ENCODE measurements at regions not wholly inside any gene's neighbourhood (a gene's known extent, or its start where the extent isn't known, plus 50 kb on each side); places are given as distances from the start of the nearest gene placed in this dataset.

DNA sequence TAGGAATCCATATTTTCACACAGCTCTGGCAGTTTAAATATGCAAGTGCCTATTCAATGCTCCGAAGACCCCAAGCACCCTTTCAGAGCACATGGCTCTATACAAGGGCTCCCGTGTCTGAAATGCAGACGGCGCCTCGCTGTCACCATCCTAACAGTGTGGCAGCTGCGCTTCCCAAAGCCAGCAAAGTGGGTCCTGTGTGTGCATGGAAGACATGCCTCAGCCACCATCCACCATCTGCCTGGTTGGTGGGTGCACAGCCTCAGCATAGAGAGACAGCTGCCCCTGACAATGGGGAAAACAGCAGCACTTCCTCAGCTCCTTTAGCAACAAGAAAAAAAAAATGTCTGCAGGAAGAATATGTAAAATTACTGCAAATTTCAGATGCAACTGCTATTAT is 218.1 kb downstream of the SP3 start:
- DNase-seq = no peak

DNA sequence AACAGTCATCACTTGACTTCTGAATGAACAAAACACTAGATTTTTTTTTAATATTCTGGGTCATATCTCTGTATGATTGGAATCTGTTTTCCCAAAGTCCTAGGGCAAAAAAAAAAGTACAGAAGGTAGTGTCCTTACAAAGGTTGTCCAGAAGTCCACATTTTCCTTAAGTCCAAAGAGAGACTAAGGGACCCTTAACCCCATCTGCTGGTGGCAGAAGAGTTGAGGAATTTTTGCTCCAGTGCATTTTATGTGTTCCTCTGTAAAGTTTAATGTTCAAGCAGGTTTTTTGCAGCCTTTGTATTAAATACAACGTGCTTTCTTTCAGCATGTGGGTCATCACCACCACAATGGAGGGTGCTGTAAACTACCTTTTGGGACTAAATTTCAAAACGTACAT is 215.9 kb downstream of the SP3 start:
- no peak for DNase-seq

DNA sequence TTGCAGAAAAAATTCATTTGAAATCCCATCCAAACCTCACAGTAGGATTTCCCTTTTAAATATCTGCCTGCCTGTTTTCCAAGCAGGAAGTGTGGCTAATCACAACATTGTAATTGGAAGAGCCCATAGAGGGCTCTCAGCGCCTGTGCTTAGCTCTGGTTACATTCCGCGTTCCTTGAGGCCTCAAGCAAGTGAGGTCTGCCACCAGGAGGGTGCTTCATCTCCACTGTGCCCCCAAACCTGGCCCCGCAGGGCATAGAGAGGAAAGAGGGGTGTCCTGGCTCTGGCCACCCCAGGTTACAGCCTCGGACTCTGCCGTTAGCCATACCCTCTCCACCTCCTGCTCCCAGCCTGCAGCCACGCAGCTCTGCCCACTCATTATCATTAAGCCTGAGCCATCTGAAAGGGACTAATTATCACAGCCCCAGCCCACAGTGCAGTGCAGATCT is 214.8 kb downstream of the SP3 start:
- DNase-seq = no peak

DNA sequence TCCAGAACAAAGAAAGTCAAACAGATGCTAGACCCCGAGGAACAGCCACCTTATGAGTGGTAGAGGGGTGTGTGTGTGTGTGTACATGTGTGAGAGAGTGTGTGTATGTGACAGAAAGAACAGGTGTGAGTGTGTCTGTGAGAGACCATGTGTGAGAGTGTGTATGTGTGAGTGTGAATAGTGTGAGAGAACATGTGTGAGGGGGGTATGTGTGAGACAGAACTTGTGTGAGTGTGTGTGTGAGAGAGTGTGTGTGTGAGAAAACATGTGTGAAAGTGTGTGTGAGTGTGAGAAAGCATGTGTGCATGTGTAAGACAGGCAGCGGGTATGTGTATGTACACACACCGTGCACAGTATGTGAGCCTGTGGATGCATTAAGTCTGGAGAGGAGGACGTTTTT is 214.3 kb downstream of the SP3 start:
- no peak for DNase-seq

DNA sequence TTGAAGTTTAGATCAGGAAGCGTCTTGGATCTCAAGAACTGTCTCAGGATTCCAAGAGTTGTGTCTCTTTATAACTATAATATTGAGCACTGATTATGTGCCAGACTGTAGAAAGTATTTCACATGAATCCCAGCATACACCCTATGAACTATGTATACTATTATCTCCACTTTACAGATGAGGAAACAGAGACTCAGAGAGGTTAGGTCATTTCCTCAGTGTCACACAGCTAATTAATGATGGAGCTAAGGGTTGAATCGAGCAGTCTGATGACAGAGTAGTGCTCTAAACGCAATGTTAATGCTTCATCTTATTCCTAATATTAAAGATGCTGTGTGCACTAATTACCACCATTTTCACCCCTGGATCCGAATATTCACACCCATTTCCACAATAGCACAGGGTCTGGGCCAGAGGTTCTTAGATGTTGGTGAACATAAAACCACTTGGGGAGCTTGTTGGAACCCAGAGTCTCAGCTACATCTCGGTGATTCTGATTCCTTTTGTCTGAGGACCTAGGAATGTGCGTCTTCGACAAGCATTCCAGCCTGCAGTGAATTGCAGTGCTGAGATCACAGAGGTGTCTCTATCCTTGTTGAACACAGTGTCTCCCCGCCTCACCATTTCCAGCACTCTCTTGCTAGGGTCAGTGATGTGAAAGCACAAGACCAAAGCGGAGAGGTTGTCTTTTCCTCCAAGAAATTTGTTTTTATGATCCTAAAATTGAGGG is 213.8 kb downstream of the SP3 start:
- no peak for DNase-seq

DNA sequence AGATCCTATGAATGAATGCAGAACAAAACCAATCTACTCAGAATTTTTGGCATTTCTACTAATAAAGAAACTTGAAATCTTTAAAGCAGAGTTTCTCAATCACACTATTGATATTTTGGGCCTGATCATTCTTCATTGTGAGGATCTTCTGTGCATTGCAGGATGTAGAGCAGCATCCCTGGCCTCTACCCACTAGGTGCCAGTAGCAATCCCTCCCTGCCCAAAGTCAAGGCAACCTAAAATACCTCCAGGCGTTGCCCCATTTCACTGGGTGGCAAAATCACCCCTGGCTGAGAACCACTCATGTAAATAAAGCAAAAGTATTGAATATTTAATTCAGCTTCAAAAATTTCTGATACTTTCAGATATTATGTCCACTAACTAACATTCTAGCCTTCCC is 213.0 kb downstream of the SP3 start:
- no peak for DNase-seq

GRCh38 chr2:173753441-173753840 is 211.7 kb downstream of the SP3 start:
- no peak for DNase-seq

GRCh38 chr2:173754165-173754564 is 211.0 kb downstream of the SP3 start:
- DNase-seq = no peak

- no peak for DNase-seq
Observed at GRCh38 chr2:173754837-173755236, 210.3 kb downstream of the SP3 start.

- DNase-seq = no peak
Observed at GRCh38 chr2:173755798-173756197, 209.4 kb downstream of the SP3 start.

- no peak for DNase-seq
Observed at GRCh38 chr2:173759959-173760358, 205.2 kb downstream of the SP3 start.

- no peak for DNase-seq
Observed at GRCh38 chr2:173760553-173760952, 204.6 kb downstream of the SP3 start.

GRCh38 chr2:173761603-173762119 is 203.5 kb downstream of the SP3 start:
- no peak for DNase-seq

DNA sequence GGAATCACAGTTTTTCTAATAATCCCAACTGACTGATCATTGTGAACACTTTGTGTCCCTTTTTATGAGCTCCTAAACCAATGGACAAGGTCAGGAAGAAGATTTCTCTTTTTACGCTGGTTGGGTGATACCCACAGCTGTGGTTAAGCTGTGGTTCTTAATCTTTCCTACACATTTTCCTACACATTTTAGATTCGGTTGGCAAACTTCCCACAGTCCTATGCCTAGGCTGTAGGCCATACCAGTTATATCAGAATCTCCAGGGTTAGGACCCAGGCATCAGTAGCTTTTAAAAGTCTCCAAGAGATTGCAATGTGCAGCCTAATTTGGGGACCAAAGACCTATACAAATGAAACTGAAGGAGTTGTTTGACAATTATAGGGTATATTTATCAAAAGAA is 203.0 kb downstream of the SP3 start:
- no peak for DNase-seq

DNA sequence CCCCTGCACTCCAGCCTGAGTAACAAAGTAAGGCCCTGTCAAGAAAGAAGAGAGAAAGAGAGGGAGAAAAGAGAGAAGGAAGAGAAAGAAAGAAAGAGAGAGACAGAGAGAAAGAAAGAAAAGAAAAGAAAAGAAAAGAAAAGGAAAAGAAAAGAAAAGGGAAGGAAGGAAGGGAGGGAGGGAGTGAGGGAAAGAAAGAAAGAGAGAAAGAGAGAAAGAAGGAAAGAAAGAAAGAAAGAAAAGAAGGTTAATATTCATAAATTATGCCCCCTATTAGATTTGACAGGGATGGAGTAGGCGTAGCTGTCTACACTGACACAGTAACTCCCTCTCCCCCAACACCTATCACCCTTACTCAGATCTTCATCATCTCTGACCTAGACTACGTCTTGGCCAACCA is 202.3 kb downstream of the SP3 start:
- DNase-seq = no peak

DNA sequence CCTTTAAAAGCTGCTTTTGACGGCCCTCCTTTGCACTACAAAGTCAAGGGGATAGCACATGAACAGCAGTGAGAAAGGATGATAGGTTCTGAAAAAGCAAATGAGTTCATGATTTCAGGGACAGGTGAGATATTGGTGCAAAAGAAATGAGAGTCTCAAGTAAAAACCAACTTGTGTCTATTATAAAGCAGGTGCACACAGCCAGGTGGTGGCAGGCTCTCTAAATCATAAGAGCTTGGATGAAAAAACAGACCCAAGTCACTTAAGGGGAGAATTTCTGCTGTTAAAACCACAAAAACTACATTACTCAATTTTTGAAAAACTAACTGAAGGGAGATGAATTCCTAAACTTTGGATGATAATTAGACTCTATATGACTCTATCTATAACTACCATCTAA is 201.5 kb downstream of the SP3 start:
- no peak for DNase-seq

- DNase-seq = no peak
Observed at GRCh38 chr2:173764094-173764493, 201.1 kb downstream of the SP3 start.

- no peak for DNase-seq
Observed at GRCh38 chr2:173766537-173767289, 198.5 kb downstream of the SP3 start.

GRCh38 chr2:173770947-173771678 is 194.1 kb downstream of the SP3 start:
- DNase-seq = no peak

- no peak for DNase-seq
Observed at GRCh38 chr2:173772205-173772604, 193.0 kb downstream of the SP3 start.

- DNase-seq = no peak
Observed at GRCh38 chr2:173773076-173773475, 192.1 kb downstream of the SP3 start.

GRCh38 chr2:173775440-173775839 is 189.7 kb downstream of the SP3 start:
- no peak for DNase-seq

DNA sequence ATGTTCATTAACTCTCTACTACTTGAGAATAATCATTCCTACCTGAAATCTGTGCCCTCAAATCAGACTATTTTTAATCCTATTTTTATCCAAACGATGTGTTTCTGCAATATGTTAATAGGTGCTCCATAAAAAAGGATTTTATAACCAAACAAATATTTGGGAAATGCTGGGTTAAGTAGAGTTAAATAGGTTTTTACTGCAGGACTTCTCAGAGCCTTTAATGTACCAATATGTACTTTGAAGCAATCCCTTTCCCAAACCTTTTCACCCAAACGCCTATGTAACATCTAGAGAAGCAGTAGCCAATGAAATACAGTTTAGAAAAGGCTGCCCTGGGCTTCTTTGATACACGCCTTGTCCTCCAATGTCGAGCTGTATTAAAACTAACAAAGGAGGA is 182.5 kb downstream of the SP3 start:
- no peak for DNase-seq

DNA sequence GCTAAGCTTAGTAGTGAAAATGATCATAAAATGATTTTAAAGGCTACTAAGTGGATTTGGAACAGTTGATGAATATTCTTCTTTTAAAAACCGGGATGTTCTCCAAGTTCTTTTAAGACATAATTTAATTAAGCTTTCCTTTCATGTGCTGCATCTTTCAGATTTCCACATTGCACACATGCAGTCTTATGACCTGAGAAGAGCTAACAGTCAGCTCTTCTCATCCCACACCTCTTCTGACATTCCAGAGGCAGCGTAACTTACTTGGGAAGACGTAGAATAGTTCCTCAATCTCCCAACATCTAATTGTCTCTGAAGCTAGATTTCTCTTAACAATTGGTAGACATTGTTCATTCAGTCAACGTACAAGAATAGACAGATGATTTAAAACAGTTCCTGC is 181.8 kb downstream of the SP3 start:
- no peak for DNase-seq

All from bone marrow (tissue), 2 donors.